NCI-H774 (cell line): ENCODE measurements at regions not wholly inside any gene's neighbourhood (a gene's known extent, or its start where the extent isn't known, plus 50 kb on each side); places are given as distances from the start of the nearest gene placed in this dataset.

Source experiments
- DNase-seq: peaks from one replicate; lab custom pipeline; 2025; lab: John Stamatoyannopoulos, UW

DNA sequence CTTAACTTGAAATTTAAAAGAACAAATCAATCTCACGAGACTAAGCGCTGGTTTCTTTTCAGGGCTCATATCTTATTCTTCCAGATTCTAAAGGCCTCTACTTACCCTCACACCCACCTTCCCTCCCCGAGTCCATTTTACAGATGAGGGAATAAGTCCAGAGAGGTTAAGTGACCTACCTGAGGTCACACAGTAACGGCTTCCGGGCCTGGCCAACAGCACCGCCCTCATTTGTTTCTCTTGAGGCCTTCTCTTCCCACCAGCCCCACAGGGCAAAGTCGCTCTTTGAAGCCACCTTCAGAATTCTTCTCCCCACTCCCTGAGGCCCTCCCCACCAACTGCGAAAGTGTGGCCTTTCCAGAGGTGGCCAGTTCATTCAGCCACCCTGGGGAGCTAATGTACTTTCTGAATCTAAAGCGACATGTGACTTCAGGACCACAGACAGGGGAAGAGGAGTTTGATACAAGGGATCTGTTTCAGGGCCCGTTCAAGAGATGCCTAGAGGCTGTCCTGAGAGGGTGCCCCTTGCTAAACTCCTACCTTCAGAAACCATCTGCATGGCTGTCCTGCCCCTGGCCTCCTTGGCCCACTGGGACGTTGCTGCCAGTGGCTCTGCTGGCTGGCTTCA, 275.3 kb downstream of the HAUS1 start:
- DNase-seq: no peak

DNA sequence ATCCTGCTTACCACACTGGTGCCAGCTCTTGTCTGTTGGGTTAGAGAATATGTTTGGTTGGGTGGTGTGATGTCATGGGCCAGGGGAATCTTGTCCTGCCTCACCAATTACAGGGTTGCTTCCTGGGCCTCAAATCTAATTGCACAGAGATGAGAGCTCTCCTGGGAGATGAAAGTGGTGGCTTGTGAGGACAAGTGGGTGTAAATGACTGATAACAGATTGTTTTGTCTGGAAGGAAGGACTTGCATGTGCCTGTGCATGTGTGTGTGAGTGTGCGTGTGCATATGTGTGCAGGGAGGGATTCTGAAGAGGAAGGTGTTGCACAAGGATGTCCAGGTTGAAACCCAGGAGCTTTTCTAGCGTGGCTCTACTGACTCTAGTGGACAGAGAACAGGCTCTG, 271.9 kb downstream of the LOXHD1 start:
- no peak for DNase-seq

- DNase-seq: no peak
Measured at GRCh38 chr18:46386788-46387187, 270.2 kb downstream of the LOXHD1 start.

DNA sequence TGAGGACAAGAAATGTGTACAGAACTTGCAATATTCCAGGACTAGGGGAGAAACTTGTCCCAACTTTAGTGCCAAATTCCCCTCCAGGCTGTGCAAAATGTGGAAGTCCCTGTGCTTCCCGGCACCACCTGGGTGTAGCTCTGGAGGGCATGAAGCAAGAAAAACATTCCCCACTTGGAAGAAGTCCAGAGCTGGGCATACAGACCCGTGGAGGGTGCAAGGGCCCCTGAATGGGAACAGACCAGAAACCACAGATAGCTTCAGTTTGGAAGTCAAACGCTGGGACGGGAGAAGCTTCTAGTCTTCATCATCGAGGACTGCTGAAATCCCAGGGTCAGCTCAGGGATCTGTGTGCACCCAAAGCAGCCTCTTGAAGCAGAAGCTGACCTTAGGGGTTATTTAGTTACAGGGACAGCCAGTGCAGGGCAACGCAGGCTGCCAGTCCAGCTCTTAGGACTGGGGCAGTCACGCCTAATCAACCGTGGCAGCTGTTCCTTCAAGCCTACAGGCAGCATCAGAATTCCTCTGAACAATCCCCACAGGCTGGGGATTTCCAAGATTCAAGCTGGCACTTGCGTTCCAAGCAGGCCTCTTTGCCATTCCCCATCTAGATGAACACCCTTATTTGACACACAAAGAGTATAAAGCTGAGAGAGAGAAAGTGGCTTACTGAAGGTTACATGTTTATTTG, 269.4 kb downstream of the LOXHD1 start:
- no peak for DNase-seq

DNA sequence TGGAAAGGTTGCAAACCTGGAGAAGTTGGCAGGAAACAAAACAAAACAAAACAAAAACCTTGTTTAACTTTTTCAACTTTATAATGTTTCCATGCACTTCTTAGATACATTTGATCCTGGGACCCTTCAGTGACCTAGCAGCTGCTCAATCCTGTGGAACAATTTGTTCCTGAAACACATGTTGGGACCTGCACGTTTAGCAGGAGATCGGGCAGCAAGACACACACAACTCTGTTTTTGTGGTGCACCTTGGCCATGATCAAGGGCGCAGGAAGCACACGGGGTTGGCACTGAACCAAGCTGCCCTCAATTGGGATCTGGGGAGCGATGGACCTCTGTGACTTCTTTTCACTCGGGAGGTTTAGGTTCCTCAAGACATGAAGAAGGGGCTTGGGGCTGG, 268.7 kb downstream of the LOXHD1 start:
- DNase-seq: no peak

- DNase-seq: no peak
Measured at GRCh38 chr18:46392576-46392975, 264.4 kb downstream of the LOXHD1 start.

DNA sequence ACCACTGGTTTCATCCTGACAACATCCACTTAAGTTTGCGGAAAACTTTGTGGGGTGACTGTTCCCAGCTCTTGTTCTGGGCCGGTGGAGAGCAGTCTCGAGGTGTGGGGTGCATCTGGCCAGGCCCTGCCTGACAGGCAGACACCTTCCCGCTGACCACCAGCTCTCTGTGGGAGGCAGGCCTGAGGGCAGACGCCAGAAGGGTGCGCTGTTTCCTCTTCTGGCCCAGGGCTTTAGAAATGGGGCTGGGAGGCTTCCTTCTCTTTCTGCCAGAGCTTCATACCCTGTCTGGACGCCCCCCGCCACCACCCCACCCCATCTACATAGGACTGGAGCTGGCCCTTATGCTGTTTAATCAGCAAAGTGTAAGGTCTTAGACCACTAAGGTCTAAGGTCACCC, 263.8 kb downstream of the LOXHD1 start:
- DNase-seq: no peak

DNA sequence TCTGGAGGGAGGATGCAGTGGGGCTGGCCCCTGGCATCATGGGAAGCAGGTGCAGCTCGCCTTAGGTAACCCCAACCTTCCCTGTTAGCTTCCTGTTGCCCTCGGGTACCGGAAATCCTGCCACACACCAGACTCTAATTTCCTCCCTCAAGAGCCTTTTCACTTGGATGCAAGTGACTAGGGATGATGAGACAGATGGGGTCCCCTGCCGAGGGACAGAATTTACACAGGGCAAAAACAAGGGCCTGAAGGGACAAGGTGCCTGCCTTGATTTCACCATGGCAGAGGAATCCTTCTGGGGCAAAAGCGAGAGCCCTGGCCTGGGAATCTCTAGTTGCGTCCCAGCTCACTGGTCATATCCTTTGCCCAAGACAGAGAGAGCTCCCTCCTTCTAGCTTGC, 263.1 kb downstream of the LOXHD1 start:
- no peak for DNase-seq

DNA sequence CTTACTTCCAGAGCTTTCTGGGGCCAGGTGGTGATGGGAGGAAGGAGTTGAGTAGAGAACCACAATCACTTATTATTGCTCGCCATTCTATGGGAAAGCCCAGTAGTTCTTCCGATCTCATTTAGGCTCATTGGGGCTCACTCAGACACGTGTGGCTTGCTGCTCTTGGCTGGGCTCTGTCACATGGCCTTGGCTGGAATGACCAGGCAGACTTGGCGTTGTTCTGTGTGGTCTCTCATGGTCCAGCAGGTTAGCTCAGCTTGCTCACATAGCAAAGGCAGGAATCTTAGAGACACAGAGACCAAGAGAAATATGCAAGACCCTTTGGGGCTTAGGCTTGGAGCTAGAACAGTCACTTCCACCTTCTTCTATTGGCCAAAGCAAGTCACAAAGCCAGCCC, 261.2 kb downstream of the LOXHD1 start:
- DNase-seq: no peak

DNA sequence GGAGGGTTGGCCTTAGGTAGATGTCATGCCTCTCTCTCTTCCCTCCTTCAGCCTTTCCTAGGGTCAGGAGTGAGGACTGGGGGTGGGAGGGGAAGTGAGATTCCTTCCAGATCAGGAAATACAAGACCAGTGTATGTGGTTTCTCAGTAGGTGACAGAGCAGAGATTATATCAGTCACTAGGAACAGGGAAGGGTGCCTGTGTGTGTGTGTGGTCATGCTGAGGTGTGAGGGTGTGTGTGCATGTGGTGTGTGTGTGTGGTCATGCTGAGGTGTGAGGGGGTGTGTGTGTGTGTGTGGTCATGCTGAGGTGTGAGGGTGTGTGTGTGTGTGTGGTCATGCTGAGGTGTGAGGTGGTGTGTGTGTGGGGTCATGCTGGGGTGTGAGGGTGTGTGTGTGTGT, 259.8 kb downstream of the LOXHD1 start:
- no peak for DNase-seq

DNA sequence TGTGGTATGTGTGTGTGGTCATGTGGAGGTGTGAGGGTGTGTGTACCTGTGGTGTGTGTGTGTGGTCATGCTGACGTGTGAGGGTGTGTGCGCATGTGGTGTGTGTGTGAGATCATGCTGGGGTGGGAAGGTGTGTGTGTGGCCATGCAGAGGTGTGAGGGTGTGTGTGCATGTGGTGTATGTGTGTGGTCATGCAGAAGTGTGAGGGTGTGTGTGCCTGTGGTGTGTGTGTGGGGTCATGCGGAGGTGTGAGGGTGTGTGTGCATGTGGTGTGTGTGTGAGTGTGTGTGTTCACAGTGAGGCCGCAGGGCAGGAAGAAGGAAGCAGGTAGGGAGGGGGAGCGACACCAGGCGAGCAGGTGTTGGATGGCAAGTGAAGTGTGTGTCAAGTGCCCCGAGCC, 259.0 kb downstream of the LOXHD1 start:
- no peak for DNase-seq

GRCh38 chr18:46398625-46399024, 258.4 kb downstream of the LOXHD1 start:
- no peak for DNase-seq

- DNase-seq: no peak
Measured at GRCh38 chr18:46399303-46399702, 257.7 kb downstream of the LOXHD1 start.

DNA sequence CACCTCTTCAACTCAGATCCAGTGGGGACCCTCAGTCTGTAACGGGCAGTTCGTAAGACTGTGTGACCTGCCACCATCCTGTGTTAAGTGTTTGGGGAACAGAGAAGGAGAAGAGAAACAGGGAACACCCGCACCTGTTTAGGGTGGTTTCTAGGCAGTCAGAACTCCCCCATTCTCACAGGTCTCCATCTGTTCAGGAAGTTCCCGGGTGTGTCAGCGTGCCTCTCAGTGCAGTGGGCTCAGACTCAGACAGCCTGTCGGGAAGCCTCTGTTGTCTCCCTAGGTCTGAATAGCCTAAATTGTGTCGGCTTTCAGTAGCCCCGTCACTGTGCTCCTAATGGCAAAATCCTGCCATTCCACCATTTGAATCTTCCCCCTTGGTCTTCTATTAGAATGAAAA, 256.6 kb downstream of the LOXHD1 start:
- no peak for DNase-seq

DNA sequence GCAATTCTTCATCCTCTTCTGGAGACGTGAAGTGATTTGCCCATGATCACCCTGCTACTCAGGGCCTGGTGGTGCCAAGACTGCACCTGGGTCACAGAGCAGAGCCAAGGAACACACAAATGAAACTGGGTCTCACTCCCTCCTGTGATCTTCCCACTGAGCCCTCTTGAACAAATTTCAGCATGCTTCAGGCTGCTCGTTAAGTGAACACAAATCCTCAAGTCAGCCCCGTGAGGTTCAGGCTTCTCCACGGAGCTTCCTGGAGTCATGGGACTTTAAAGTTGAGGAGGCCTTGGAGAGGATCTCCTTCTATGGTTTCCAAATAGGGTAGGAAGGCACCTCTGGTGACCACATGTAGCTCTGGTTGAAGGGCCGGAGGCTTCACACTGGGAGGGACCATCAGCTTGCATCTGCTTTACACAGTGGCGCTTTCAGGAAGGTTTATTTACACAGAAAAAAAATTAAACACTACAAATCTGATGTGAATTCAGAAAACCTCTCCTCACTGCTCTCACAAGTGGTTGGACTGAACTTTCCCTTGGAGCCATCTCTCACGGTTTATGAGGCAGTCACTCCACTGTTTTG, 255.4 kb downstream of the LOXHD1 start:
- DNase-seq: peak; percentile 19

GRCh38 chr18:46402396-46402795, 254.6 kb downstream of the LOXHD1 start:
- DNase-seq: no peak

DNA sequence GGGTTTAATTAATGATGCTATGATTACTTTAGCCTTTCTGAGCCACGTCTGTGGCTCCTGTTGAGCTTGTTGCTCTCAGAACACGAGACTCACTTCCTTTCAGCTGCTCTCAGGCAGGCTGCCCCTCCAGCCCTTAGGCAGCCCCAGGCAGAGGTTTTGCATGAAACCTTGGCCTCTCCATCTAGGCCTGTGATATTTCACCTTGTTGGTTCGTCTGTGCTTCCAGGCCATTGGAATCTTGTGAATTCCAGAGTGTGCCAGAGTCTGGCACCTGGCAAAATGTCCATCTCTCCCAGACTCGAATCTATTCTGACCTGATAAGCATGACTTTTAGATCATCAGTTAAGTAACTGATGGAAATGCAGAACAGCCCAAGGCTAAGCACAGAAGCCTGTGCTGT, 254.1 kb downstream of the LOXHD1 start:
- DNase-seq: no peak

DNA sequence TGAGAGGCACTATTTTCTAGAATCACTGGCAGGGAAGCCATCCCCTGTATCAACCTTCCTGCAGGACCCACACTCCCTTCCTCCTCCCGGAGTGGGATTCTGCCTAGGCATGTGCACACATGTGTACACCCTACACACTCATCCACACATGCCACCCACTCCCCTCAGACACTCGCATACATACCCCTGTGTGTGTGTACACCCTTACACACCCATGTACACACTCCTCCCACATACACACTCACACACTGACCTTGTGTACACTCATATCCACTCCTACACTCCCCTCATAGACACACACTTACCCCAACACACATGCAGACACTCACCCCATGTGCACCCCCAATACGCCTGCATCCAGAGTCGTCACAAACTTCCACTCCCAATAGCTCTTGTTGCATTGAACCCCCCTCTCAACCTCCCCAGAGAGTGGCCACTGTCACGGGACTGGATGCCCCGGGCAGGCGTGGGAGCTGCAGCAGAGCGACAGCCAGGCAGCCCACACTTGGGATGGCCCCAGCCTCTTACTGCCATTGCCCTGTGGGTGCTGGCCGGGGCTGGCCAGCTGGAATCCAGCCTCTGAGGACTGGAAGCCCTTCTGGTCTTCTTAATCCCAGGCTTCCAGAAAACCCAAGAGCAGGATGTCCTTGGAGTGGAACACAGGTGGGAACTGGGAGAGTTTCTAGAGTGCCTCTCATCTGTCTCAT, 251.0 kb downstream of the LOXHD1 start:
- DNase-seq: no peak

DNA sequence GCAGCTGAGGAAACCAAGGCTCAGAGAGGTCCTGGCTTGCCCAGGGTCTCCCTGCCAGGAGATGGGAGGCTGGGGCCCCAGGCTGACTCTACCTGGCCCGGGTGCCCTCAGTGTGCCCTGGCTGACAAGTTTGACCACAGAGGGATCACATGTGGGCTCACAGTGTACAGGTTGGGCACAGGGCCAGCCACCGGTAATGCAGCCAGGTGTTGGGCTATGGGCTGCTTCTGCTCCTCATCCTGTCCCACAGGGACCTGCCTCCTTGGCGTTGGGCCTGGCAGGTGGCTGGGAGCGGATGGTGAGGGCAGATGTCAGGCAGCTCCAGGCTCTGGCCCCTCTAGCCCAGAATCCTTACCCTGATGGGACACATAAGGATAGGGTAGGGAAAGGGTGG, 250.5 kb downstream of the LOXHD1 start:
- DNase-seq: peak; percentile 44

- no peak for DNase-seq
Measured at GRCh38 chr18:46407486-46408166, 249.4 kb downstream of the LOXHD1 start.

GRCh38 chr18:46408334-46408987, 248.6 kb downstream of the LOXHD1 start:
- no peak for DNase-seq
